Activated CD8-positive, alpha-beta memory T cell treated with anti-CD3 and anti-CD28 coated beads, Interleukin-2, amount 10 ng/mL, durations not matched to agents 7 days and 5 days (primary cell): ENCODE measurements at regions not wholly inside any gene's neighbourhood (a gene's known extent, or its start where the extent isn't known, plus 50 kb on each side); places are given as distances from the start of the nearest gene placed in this dataset.
"Not testable (repeated sequence)": the region's sequence is repeated elsewhere in the genome, so short reads cannot be mapped to it uniquely, and the experiment has no call there.

ENCODE experiments used
- ATAC-seq: fragments of 150-1000 bp; cut with Tn5 transposase; one replicate; pipeline ENCODE4 v1.10.0; 2021; ENCODE audit warnings: moderate library complexity
- CTCF ChIA-PET: fragments of 350-600 bp; sonication (Branson Sonifier 250); formaldehyde crosslinking; loops from one replicate; lab custom pipeline; 2021; ENCODE audit warnings: antibody characterized with exemption; lab: Charles Lee
- DNase-seq: peaks from one replicate; pipeline ENCODE4 v3.0.0-alpha.2; 2020
- H3K27ac Mint-ChIP-seq: one replicate; pipeline ENCODE4 v1.8.0; 2021; ENCODE audit warnings: mild to moderate bottlenecking, mixed read lengths
- H3K27me3 Mint-ChIP-seq: one replicate; pipeline ENCODE4 v1.8.0; 2021; ENCODE audit warnings: mixed read lengths
- H3K36me3 Mint-ChIP-seq: one replicate; pipeline ENCODE4 v1.8.0; 2021; ENCODE audit warnings: mild to moderate bottlenecking, mixed read lengths
- H3K4me1 Mint-ChIP-seq: one replicate; pipeline ENCODE4 v1.8.0; 2021; ENCODE audit warnings: mixed read lengths
- H3K4me3 Mint-ChIP-seq: one replicate; pipeline ENCODE4 v1.8.0; 2021; ENCODE audit warnings: mild to moderate bottlenecking, moderate library complexity, mixed read lengths
- H3K9me3 Mint-ChIP-seq: one replicate; pipeline ENCODE4 v1.8.0; 2022; ENCODE audit warnings: low read depth, mixed read lengths

DNA sequence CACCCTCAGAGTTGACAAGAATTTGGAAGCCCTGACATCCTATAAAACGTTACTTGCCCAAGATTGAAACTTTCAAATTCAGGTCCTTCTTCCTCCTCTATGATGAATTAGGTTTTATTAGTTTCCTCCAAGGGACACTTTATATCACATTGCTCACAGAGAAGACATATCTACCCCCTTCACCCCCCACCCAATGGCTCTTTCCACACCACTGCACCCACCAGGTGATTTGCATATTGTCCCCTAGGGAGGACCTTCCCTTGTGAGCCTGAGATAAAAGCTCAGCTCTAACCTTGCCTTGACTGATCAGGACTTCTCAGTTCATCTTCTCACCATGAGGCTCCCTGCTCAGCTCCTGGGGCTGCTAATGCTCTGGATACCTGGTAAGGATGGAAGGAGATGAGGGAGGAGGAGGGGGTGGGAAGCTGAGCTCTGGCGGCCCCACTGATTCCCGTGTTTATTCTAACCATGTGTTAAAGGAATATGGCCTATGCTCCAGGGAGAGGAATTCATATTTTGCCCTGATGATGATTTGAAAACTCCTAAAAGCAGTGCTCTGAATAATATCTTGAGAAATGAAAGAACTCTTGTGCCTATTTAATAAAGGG, 1255.8 kb downstream of the RPIA start:
- ATAC-seq, CTCF ChIA-PET, H3K9me3 Mint-ChIP-seq, H3K4me3 Mint-ChIP-seq, H3K27me3 Mint-ChIP-seq, H3K27ac Mint-ChIP-seq, DNase-seq, H3K36me3 Mint-ChIP-seq, H3K4me1 Mint-ChIP-seq: not testable (repeated sequence)

DNA sequence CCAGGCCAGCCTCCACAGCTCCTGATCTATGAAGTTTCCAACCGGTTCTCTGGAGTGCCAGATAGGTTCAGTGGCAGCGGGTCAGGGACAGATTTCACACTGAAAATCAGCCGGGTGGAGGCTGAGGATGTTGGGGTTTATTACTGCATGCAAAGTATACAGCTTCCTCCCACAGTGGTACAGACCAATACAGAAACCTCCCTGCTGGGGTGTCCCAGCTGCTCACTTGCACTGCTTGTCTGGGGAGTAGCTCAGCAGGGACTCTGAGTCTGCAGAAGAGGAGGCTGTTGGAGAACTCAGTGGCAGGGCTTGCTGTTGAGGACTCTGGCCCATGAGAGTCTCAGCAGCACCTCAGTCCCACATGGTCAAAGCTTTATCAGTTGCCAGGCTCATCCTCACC, 1256.6 kb downstream of the RPIA start:
- not testable (repeated sequence) for H3K4me1 Mint-ChIP-seq

DNA sequence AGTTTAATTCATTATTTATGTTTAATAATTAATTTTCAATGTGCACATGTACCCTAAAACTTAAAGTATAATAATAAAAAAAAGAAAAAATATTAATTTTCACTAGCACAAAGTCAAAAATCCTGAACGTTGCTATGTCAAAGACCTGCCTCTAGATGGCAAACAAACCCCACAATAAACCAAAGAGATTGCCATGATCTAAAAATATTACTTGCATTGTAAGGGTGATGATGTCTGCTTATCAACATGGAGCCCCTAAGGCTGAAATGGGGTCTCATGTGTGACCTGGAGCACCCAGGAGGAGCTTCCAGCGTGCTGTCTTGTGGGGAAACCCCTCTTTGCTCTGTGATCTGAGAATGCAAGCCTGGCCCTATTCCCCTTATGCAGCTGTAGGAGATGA, 1259.3 kb downstream of the RPIA start:
- DNase-seq, H3K27me3 Mint-ChIP-seq, ATAC-seq, H3K4me1 Mint-ChIP-seq, H3K27ac Mint-ChIP-seq, CTCF ChIA-PET, H3K36me3 Mint-ChIP-seq, H3K4me3 Mint-ChIP-seq, H3K9me3 Mint-ChIP-seq: not testable (repeated sequence)

More for the DNA sequence above, 1256.6 kb downstream of the RPIA start:
- H3K4me3 Mint-ChIP-seq, H3K36me3 Mint-ChIP-seq, H3K27me3 Mint-ChIP-seq, ATAC-seq, H3K27ac Mint-ChIP-seq, CTCF ChIA-PET, DNase-seq, H3K9me3 Mint-ChIP-seq: not testable (repeated sequence)

DNA sequence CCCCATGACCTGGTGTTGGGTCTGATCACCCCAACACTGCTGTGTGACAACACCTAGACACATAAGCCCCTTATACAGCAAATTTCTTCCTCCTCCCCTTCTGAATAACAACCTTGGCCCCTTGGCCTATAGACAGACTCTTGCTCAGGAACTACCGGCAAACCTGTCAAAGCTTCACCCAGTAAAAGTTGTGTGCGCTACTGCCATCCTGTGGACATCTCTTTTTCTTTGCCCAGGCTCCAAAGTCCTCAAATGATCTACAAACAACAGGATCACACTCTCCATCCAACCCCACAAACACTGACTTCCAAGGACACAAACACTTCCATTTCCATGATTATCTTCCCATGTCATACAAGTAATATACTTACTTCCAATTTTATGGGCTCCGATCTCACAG, 1265.8 kb downstream of the RPIA start:
- H3K4me1 Mint-ChIP-seq, H3K27me3 Mint-ChIP-seq, ATAC-seq, H3K36me3 Mint-ChIP-seq, H3K27ac Mint-ChIP-seq, H3K9me3 Mint-ChIP-seq, CTCF ChIA-PET, H3K4me3 Mint-ChIP-seq, DNase-seq: not testable (repeated sequence)

DNA sequence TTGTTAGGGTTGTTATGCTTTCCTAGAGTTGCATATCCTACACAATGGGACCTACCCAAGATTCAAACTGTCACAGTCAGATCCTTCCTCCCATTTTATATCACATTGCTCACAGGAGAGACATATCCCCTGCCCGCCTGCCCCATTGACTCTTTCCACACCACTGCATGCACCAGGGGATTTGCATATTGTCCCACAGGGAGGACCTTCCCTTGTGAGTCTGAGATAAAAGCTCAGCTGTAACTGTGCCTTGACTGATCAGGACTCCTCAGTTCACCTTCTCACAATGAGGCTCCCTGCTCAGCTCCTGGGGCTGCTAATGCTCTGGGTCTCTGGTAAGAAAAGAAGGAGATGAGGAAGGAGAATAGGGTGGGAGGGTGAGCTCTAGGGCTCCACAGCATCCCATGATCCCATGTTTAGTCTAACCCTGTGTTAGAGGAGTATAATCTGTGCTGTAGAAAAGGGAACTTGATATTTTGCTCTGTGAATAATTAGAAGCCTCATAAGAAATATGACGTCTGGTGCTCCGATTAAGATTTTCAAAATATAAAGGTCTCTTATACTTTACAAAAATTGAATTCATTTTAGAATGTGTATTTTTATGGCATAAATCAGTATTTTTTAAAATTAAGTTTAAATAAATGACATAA, 1268.4 kb downstream of the RPIA start:
- H3K27ac Mint-ChIP-seq, H3K27me3 Mint-ChIP-seq, CTCF ChIA-PET, H3K9me3 Mint-ChIP-seq, ATAC-seq, H3K4me1 Mint-ChIP-seq, DNase-seq, H3K36me3 Mint-ChIP-seq, H3K4me3 Mint-ChIP-seq: not testable (repeated sequence)

DNA sequence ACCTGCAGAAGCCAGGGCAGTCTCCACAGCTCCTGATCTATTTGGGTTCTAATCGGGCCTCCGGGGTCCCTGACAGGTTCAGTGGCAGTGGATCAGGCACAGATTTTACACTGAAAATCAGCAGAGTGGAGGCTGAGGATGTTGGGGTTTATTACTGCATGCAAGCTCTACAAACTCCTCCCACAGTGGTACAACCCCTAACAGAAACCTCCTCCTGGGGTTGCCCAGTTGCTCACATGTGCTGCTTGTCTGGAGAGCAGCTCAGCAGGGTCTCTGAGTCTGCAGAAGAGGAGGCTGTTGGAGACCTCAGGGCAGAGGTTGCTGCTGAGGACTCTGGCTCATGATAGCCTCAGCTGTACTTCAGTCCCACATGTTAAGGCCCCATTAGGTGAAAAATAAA, 1269.1 kb downstream of the RPIA start:
- ATAC-seq = not testable (repeated sequence)

DNA sequence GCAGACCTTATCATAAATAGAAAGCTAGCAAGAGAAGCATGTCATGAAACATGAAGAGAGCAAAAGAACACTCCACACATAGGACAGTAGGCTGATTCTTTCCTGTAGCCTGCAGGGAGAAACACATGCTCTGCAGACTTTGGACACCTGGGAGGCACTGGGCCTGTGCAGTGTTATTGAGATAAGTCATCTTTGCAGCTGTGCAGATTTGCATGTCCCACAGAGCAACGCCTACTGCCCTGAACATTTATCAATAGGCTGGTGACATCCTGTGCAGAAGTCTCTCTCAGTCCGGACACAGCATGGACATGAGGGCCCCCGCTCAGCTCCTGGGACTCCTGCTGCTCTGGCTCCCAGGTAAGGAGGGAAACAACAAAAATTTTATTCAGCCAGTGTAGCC, 1277.1 kb downstream of the RPIA start:
- H3K27me3 Mint-ChIP-seq, H3K36me3 Mint-ChIP-seq, H3K27ac Mint-ChIP-seq, CTCF ChIA-PET, H3K9me3 Mint-ChIP-seq, DNase-seq, H3K4me1 Mint-ChIP-seq, H3K4me3 Mint-ChIP-seq, ATAC-seq: not testable (repeated sequence)

More for the DNA sequence above, 1269.1 kb downstream of the RPIA start:
- H3K27me3 Mint-ChIP-seq, H3K9me3 Mint-ChIP-seq, H3K4me1 Mint-ChIP-seq, H3K36me3 Mint-ChIP-seq, CTCF ChIA-PET, DNase-seq, H3K27ac Mint-ChIP-seq, H3K4me3 Mint-ChIP-seq: not testable (repeated sequence)

DNA sequence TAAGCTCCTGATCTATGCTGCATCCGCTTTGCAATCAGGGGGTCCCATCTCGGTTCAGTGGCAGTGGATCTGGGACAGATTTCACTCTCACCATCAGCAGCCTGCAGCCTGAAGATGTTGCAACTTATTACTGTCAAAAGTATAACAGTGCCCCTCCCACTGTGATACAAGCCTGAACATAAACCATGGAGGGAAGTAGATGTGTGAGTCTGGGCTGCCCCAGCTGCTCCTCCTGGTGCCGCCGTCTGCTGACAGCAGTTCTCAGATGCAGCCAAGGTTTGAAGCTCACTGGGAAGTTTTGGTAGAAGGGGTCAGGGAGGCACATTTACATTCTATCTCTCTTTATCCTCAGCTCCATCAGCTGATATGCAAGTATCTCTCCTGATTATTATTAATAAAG, 1277.7 kb downstream of the RPIA start:
- ATAC-seq, H3K27ac Mint-ChIP-seq, H3K4me3 Mint-ChIP-seq, H3K27me3 Mint-ChIP-seq, H3K36me3 Mint-ChIP-seq, CTCF ChIA-PET, H3K4me1 Mint-ChIP-seq, H3K9me3 Mint-ChIP-seq, DNase-seq: not testable (repeated sequence)

DNA sequence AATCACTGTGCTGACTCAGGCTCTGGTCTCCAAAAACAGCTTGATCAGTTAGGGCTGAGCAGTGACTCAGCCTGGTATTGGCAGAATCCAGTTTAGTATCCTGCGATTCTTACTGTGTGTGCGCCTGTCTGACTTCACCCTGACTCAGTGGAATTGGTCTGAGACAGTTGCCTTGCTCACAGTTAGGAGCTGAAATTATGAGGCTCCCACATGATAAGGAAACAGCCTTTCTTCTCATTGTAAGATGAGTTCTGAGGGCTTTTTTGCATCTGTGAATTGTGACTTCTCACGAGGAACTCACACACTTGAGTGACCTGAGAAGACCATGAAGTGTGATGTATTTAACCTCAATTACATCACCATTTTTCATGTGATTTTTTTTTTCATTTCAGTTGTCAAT, 1282.4 kb downstream of the RPIA start:
- H3K4me3 Mint-ChIP-seq, DNase-seq, H3K9me3 Mint-ChIP-seq, H3K27ac Mint-ChIP-seq, CTCF ChIA-PET, H3K27me3 Mint-ChIP-seq, ATAC-seq, H3K4me1 Mint-ChIP-seq, H3K36me3 Mint-ChIP-seq: not testable (repeated sequence)

DNA sequence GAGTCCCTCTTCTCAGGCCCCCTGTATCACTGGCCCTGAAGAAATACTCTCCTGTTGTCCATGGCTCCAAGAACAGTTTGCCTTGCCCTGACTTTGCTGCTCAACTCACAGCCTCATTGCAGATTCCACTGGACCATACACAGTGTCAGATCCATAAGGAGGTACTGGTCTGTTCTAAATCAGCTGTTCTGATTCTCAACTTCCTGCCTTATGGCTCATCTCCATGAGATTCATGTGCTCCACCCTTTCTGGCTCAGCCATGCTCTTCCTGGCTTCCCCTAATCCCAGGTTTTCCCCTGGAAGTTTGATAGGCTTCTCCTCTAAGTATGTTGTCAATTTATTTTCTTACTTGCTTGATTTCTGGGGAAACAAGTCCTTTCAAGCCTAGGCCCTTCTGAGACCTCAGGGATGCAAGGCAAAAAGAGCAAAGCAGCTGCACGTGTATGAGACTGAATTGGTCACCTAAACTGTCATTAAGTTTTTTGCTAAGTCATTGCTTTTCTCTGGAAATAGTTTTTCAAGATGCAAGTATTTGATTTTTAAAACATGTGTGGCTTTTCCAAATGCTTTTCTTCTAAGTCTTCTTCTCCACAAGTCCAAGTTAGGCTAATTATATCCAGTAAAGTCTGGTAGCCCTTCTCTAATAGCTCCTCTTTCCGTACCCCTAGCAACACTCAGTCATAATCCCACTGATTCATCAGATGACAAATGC, 1288.5 kb downstream of the RPIA start:
- DNase-seq, H3K36me3 Mint-ChIP-seq, H3K9me3 Mint-ChIP-seq, CTCF ChIA-PET, H3K4me3 Mint-ChIP-seq, H3K27ac Mint-ChIP-seq, H3K4me1 Mint-ChIP-seq, ATAC-seq, H3K27me3 Mint-ChIP-seq: not testable (repeated sequence)

DNA sequence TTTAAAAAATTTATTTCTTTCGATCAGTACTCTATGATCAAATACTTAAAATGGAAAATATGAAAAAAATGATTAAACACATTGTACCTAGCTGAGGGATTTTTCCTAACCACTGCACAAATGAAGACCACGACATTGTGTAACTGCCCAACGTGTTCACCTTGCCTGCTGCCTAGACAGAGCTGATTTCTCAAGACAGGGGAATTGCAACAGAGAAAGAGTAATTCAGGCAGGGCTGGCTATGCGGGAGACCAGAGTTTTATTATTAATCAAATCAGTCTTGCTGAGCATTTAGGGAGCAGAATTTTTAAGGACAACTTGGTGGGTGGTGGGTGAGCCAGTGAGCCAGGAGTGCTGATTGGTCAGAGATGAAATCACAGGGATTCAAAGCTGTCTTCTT, 1290.8 kb downstream of the RPIA start:
- ATAC-seq, CTCF ChIA-PET, DNase-seq, H3K4me1 Mint-ChIP-seq, H3K36me3 Mint-ChIP-seq, H3K9me3 Mint-ChIP-seq, H3K4me3 Mint-ChIP-seq, H3K27ac Mint-ChIP-seq, H3K27me3 Mint-ChIP-seq: not testable (repeated sequence)

DNA sequence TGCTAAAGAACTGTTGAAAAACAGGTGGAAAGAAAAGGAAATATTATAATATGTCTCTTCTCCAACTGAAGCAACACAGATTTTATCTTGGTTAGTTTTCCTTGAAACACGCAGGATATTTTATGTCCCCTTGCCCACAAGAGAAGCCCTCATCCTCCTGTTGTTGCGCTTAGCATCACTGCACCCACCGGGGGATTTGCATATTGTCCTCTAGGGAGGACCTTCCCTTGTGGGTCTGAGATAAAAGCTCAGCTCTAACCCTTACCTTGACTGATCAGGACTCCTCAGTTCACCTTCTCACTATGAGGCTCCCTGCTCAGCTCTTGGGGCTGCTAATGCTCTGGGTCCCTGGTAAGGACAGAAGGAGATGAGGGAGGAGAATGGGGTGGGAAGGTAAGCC, 1294.2 kb downstream of the RPIA start:
- H3K4me3 Mint-ChIP-seq, ATAC-seq, CTCF ChIA-PET: not testable (repeated sequence)

DNA sequence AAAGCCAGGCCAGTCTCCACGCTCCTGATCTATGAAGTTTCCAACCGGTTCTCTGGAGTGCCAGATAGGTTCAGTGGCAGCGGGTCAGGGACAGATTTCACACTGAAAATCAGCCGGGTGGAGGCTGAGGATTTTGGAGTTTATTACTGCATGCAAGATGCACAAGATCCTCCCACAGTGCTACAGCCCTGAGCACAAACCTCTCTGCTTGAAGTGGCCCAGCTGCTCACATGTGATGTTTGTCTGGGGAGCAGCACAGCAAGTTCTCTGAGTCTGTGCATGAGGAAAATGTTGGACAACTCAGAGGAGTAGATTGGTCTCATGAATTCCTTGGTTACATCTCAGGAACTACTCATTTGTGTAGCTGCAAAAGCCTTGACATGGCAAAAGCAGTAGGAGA, 1295.1 kb downstream of the RPIA start:
- H3K27me3 Mint-ChIP-seq, H3K9me3 Mint-ChIP-seq, H3K4me3 Mint-ChIP-seq, H3K36me3 Mint-ChIP-seq, H3K27ac Mint-ChIP-seq, CTCF ChIA-PET, ATAC-seq, DNase-seq, H3K4me1 Mint-ChIP-seq: not testable (repeated sequence)

More for the DNA sequence above, 1294.2 kb downstream of the RPIA start:
- H3K36me3 Mint-ChIP-seq, H3K27me3 Mint-ChIP-seq, H3K4me1 Mint-ChIP-seq, DNase-seq, H3K9me3 Mint-ChIP-seq, H3K27ac Mint-ChIP-seq: not testable (repeated sequence)

DNA sequence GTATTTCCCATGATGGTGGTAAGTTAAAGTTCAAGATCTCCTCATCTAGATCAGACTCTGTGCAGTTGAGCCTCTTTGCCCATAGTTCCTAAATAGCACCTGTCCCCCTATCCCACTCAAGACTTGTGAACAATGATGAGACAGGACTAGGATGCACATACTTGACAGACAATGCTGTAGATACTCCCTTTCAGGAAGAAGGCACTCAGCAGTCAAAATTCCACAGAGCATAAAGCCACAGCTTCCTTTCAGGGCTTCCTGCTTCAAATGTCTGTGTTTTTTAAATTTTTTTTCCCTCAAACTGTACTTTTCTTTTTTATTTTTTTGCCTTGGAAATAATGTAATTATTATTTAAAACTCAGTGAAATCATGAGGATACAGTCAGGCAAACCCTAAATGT, 1305.3 kb downstream of the RPIA start:
- H3K36me3 Mint-ChIP-seq, DNase-seq, H3K27me3 Mint-ChIP-seq, H3K9me3 Mint-ChIP-seq, ATAC-seq, CTCF ChIA-PET, H3K27ac Mint-ChIP-seq, H3K4me3 Mint-ChIP-seq, H3K4me1 Mint-ChIP-seq: not testable (repeated sequence)
